HK-2 (cell line): ENCODE measurements at regions not wholly inside any gene's neighbourhood (a gene's known extent, or its start where the extent isn't known, plus 50 kb on each side); places are given as distances from the start of the nearest gene placed in this dataset.
"Not testable (repeated sequence)": the region's sequence is repeated elsewhere in the genome, so short reads cannot be mapped to it uniquely, and the experiment has no call there.

Experiments used
- DNase-seq: peaks from one replicate; pipeline ENCODE4 v3.0.0-alpha.2; 2018; ENCODE audit not compliant: unreplicated experiment

DNA sequence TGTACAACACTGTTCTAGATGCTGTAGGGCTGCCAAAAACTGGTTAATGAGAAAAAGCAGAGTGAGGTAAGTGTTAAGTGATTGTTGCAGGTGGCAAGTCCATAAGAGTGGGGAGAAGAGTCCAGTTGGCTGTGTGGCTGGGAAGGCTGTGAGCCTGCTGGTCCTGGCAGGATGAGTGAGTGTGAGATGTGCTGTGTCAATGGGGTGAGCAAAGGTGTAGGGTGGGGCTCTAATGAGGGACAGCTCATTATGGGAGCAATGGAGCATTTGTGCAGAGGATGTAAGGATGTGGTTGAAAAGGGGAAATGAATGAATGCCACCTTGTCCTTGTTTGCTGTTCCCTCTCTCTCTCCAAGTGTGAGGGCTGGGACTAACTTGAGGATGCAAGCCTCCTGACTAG is 145.3 kb upstream of the ROPN1 start:
- DNase-seq, result no peak

DNA sequence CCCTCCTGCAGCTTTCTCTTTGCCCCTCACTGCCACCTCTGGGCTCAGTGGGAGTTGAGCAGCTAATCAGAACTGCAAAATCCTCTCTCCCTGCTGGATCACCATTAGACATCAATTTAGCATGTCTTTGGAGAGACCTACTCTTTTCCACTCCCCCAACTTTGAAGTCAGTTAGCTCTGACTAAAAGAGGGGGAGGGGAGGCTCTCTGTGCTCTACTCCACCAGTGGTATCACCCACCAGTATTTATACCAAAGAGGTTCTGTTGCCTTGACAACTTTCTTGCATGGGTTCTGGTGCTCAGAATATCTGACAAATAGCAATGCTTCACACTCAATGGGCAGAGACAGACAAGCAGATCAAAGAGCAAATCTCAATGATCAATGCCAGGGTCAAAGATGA is 146.2 kb upstream of the ROPN1 start:
- no peak for DNase-seq

DNA sequence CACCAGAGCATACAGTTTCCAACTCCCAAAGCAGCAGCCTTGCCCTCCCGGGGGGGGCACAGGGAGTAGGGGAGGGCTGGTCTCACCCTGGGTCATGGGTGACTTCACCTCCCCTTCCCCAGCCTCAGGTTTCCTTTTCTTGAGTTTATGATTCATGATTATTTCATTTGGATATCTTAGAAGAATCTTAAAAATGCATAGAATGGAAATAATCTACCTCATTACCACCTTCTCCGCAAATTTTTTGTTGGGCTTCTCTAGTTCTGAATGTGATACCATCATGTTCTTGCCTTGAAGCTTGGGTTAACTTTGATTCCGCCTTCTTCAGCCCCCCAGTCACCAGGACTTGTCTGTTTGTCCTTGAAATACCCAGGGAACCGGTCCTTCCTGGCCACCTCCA is 148.8 kb upstream of the ROPN1 start:
- peak; percentile 5 for DNase-seq

DNA sequence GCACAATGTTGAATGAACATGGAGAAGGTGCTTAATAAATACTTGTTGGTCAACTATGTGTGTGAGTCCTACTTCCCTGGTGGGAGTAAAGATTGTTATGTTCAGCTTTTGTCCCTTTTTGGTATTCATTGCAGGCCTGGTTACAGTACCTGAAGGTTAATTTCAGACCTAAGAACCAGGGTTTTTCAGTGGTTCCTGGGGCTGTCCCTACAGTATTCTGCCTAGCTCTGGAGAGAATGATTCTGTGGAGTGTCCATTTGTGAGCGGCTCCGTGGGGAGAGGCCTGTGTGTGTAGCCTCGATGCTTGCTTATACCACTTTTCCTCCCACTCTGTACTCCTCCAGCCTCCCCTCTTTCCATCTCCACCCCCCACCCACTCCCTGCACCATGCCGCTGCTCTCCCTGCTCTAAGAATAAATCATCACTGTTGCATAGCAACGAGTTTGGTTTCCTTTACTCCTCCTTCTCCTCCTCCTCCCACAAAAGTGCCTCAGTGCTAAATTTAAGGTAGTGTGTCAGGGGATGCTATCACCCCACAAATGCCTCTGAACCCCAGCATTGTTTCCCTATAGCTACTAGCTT is 150.6 kb upstream of the ROPN1 start:
- DNase-seq, result no peak

DNA sequence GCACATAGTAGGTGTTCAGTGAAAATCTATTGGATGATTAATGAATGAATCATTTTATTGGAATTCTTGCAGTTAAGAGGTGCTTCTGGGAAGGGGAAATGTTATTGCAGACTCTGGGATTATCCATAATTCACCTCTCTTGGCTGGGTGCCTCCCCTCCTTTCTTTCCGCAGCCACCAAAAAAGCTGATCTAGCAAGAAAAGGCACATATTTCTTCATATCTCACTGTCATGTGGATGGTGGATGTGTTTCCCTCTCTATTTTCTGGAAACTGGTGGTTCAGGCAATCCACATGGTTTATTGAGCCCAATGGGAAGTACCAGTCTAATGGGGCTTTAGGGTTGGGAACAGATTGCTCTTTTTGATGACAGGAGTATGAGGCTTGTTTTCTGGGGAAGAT is 151.1 kb upstream of the ROPN1 start:
- DNase-seq, result no peak

DNA sequence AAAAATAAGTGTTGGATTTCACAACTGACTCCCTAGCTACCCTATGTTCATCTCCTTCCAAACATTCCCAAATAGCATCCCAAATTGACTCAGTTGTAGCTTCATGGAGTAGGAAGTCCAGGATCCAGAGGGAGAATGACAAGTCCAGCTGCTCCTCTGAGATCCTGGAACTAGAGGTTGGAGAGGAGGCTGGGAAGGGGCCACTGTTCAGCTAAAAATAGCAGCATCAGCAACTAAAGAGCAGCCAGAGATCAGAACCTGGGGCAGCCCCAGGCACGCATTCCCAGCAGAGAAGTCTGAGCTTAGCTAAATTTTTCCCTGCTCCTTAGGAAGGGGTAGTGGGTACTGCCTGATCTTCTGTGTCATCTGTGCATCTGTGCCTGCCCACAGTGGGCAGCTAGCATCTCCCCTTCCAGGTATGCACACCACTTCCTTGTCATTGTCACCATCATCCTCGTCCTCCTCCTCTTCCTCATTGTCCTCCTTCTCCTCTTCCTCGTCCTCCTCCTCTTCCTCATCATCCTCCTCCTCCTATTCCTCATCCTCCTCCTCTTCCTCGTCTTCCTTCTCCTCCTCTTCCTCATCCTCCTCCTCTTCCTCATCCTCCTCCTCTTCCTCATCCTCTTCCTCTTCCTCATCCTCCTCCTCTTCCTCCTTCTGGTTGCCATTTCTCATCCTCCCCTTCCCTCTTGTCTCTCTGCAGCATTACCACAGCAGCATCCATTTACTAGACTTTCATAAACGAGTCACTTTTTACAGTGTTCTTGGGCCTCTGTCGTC is 152.3 kb upstream of the ROPN1 start:
- no peak for DNase-seq

DNA sequence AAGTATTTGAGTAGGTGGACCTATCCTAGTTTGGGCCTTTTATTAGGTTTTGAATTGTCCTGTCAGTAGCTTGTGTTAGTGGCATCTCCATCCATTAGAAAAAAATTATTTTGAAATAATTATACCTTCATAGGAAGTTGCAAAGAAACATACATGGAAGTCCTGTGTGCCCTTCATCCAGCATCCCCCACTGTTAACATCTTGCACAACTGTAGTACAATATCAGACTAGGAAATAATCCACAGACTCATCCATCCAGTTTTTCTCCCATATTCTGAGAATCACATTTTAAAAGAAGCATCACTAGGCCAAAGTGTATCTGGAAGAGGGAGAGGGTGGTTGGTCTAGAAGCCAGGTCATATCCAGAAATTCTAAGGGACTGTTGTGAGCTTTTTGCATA is 155.5 kb upstream of the ROPN1 start:
- DNase-seq, result no peak

DNA sequence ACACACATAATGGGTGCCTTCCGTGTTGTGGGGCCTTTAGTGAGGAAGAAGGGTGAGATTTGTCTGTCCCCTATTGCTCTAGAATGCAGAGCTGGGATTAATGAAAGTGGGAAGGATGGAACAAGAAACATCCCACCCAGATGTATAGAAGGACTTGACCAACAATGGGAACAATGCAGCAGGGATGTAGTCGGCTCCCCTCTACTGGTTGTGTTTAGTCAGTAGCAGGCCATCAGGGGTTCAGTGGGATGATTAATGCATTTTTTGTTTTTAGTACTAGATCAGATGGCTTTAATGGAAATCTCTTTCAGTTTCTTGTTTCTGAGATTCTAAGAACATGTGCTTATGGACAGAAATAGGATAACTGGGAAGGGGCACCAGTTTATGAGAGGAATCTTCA is 156.0 kb upstream of the ROPN1 start:
- DNase-seq, result no peak

DNA sequence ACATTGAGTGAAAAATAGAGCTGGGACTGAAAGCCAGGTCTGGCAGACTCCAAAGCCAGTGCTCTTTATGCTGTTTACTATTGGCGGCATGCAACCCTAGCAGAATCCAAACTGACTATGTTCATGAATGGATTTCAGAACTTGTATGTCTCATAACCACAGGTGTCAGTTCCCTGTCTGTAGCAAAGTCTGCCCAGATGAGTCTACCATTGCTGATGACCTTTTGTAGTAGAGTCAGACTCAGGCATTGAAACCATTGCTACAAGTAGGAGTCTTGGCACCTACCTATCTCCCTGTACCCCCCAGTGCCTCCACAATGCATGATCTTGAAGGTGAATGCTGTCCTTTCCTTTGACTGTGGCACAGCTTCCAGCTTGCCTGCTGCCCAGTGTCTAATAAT is 157.2 kb upstream of the ROPN1 start:
- DNase-seq, result no peak

DNA sequence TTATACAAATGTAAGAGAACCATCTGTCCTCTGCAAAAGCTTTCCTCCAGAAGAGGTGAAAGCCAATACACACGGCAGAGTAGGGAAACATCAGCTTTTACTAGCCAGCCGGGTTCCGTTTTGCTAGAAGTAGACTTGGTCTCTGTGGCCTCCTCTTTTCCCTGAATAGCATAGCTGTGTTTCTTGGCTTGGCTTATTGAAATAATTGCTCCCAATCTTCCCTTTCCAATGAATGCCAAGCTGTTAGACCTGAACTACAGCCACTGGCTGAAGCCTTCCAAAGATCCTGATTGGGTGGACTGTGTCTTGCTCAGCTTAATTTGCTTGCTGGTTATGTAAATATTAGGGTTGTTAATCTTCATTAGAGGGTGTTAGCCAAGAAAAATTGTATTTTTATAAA is 157.8 kb upstream of the ROPN1 start:
- no peak for DNase-seq

DNA sequence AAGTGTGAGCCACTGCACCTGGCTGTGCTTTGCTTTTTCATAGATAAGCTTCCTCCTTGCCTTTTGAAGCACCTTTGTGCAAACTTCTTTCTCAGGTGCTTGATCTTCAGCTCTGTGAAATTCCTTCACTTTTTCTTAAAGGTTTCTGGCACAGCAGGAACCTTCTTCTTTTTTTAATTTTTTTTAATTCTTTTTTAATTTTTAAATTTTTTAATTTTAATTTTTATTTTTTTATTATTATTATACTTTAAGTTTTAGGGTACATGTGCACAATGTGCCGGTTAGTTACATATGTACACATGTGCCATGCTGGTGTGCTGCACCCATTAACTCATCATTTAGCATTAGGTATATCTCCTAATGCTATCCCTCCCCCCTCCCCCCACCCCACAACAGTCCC is 161.0 kb upstream of the ROPN1 start:
- not testable (repeated sequence) for DNase-seq

DNA sequence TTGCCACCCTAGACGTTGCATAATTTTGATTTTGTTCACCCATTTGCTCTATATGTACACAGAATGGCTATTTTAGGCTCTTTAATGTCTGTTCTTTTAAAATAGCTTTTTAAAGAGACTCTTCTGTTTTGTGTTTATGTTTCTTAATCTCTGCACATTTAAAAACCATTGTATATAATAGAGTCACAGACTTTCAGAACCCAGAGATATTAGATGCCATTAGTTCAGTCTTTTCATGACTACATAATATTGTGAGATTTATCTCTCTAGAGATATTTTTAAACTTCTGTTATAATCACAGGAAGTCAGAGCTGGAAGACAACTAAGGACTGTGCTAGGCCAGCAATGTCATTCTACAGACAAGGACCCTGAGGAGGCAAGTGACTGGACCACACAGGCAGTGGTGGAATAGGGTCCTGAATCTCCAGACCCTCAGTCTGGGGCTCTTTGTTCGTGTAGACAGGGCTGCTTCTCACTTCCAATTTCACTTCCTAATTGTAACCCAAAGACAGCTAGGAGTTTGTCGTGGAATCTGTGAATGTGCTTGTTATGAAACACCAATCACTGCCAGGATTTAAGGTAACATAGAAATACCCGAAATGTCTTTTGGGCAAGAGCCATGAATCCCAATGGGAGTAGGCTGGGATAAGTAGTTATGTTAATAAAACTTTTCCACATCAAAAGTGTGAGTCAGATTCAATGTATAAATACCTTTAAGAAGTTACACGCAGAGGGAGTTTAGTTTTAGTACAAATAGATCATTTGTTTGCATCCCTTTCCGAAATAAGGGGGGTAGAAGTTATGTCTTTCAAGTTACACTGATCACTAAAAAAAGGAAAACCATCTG is 165.2 kb upstream of the ROPN1 start:
- DNase-seq, result no peak

DNA sequence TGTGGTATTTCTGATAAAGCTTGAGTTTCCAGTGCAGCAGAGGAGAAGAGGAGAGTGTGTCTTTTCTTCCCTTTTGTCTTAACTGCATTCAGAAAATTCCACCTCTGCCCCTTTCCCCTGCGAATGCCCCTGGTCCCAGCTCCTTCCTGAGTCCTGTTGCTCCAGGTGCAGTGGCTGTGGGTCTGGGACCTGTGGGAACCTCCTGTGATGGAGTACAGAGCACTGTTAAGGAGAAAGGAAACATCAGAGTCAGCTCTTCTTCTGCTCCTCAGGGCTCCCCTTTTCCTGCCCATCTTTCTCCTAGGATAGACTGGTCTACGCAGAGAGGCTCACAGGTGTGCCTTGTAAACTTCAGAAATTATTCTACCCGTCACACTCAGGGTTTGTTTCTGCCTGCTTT is 165.8 kb upstream of the ROPN1 start:
- DNase-seq, result no peak

DNA sequence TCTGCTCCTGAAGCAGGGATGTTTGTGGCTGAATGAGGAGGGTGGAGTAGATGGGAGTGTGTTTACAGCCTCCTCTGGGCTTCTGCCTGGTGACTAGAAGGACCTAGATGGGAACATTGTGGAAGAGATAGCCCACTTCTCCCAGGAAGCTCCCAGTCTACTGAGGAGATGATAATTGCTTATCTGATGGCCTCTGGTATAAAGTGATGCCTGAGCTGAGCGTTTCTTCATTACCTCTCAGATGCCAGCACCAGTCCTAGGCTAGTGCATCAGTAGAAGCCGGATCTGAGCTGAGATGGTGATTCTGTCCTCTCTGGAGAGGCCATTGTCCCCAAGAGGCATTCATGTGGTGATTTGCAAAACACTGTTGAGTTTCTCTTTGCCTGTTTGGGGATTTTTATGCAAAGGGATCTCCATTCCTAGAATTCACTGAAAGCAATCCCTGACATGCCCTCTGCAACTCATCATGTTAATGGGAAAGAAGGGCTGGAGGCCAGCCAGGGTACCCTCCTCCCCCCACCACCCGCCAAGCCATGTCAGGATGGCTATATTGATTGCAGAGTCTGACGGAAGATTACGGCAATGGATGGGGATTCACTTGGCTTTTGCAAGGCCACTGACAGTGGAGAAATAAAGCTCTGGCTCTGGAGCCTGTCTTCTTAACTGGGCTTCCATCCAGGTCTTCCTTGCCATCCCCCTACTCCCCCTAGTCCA is 166.4 kb upstream of the ROPN1 start:
- DNase-seq, result no peak

DNA sequence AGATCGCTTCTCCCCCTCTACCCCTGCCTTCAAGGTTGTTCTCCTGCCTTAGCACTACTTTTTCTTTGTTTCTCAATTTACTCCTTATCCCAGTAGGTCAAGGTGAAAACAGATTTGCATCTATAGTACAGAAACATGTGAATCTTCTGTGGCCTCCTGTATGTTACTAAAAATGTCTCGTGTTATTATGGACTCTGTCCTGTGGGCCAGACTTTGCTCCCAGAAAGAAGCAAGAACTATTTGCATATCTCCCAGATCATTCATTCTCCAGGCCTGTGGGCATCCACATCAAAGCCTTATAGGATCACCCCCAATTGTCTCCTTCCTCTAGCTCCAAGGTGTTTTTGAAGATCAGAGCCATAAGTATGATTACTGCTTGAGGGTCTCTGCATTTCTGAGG is 169.5 kb upstream of the ROPN1 start:
- no peak for DNase-seq

DNA sequence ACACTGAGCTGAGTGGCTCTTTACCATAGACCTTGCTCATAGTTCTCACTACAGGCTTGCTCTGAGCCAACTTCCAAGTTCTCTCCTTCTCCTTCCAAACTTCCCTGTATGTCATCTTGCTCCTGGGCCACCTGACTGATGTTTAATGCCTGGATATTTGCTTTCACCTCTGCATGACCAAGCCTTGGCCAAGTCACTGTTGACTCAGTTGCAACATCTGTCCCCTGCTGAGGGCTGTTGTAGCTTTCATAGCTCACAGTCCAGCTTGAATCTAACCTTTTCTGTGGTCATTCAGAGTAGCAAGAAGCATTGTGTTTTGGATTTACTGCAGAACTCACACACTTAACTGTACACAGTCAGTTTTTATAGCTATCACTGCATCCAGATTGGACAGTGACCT is 171.8 kb upstream of the ROPN1 start:
- DNase-seq, result no peak

DNA sequence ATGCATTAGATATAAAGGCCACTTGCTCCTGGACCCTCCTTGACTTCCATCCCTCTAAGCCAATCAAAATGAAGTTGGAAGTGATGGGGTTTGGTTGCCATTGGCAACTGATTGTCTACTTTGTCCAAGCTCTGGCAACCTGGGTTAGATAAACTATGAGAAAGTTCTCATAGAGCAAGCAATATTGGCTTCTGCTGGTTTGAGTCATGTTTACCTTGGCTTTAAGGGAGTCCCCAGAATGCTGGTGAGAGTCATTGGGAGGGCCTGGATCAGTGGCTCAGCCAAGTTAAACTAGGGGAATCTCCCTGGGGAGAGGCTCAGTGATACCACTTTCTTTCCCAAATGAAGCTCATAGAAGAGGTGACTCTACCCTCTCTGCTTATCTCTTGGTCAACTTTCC is 176.3 kb upstream of the ROPN1 start:
- no peak for DNase-seq

DNA sequence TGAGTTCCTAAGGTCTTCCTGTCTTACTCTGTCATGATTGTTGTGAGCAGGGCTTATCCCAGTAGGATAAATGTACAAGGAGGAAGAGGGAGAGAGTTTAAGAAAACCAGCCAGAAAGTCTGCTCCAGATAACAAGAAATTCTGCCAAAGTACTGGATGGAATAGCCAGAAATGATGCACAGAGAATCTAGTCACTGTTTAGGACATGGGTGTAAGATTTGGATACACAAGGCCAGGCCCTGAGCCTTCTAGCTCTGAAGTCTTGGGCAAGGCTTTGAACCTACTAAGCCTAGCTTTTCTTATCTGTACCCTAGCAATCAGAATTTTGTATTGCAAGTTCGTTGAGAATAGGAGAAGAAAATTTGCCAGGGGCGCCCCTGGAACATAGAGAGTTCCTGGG is 180.4 kb upstream of the ROPN1 start:
- no peak for DNase-seq

DNA sequence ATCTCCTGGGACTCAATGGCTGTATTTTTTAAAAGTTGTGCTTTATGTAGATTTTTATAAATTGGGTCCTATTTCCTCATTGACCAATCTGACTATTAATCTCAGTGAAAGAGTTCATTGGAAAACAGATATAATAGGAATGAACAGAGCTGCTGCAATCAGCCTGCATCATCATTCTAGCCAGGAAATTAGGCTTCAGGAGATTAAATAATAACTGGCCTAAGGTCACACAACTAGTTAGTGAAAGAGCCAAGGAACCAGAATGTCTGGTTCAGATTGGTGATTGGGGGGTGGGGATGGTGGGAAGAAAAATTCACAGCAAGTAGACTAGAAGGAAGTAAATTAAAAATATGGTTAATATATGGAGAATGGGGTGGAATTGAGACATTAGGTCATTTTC is 180.9 kb upstream of the ROPN1 start:
- DNase-seq, result no peak

DNA sequence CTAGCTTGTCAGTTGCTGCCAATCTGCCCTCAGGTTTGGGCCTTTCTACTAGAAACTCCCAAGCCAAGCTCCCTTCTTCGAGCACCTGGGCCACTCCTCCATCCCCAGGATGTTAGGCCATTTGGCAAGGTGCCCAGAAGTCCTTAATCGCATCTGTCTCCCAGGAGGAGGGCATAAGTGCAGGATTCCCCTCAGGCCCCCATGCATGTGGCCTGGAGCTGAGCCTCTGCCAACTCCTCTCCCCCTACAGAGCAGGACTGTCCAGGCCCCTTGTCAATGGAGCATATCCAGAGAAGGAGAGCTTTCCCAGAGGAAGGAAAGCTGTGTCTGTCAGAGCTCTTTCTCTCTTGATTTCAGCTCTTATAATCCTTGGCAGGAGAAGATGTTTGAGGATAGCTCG is 182.6 kb upstream of the ROPN1 start:
- peak; percentile 10 for DNase-seq

DNA sequence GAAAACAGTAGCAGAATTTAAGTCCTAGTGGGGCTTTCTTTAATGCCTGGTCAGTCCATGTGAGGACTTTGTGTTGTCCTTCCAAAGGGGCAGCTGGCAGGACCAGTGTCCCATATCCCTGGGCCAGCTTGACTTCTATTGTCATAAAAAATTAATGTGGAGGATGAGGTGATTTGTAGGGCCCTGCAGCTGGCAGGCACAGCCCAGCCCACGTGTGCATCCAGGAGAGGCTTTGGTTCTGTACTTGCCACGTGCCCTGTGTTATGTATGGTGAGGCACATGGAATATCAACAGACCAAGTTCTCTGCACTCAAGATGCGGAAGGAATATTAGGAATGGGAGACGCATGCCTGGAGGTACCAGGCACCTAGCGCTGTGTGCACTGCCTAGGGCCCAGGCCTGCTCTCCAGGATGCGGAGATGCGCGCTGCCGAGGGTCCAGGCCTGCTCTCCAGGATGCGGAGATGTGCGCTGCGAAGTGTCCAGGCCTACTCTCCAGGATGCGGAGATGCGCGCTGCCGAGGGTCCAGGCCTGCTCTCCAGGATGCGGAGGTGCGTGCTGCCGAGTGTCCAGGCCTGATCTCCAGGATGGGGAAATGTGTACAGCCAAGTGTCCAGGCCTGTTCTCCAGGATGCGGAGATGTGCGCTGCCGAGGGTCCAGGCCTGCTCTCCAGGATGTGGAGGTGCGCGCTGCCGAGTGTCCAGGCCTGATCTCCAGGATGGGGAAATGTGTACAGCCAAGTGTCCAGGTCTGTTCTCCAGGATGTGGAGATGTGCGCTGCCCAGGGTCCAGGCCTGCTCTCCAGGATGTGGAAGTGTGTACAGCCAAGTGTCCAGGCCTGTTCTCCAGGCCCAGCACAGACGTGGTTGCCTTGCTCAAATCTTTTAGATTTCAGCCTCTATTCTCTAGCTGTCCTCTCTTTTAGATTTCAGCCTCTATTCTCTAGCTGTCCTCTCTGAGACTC is 183.3 kb upstream of the ROPN1 start:
- DNase-seq, result no peak
